Endothelial cell of umbilical vein (primary cell): ENCODE measurements at regions not wholly inside any gene's neighbourhood (a gene's known extent, or its start where the extent isn't known, plus 50 kb on each side); places are given as distances from the start of the nearest gene placed in this dataset.

Experiments
- BruUV-seq: library from RNA; stranded (reverse); fragments of 400-500 nt; replicated peaks from 2 replicates; lab custom pipeline; 2021; lab: Mats Ljungman, UMichigan
- CTCF ChIA-PET: fragments of 300-600, 350-600 bp; sonication (Branson Sonifier 250); formaldehyde crosslinking; loops from one replicate; lab custom pipeline; 2021; ENCODE audit warnings: antibody characterized with exemption, inconsistent platforms; lab: Charles Lee
- POLR2A ChIA-PET: fragments of 300-600, 350-600 bp; sonication (Branson Sonifier 250); formaldehyde crosslinking; loops from one replicate; lab custom pipeline; 2021; ENCODE audit warnings: antibody characterized with exemption, inconsistent platforms; lab: Charles Lee
- DNase-seq: peaks from one replicate; pipeline ENCODE4 v3.0.0-alpha.2; 2011; ENCODE audit warnings: low read depth, low spot score
- FAIRE-seq: peaks from 2 replicates; lab custom pipeline; 2011; peaks lifted over from hg19 to GRCh38; lab: Jason Lieb, UNC
- H2AFZ ChIP-seq: 2 replicates; pipeline ENCODE4 v1.6.0; 2012; ENCODE audit warnings: low read depth, low read length, control low read depth, inconsistent platforms
- H3K27ac ChIP-seq: 2 replicates; pipeline ENCODE4 v1.5.1; 2011; ENCODE audit warnings: low read depth, mild to moderate bottlenecking, control low read depth, low read length, moderate library complexity; ENCODE audit not compliant: insufficient read depth
- H3K27me3 ChIP-seq, 2 experiments: 2 replicates each; pipeline versions ENCODE4 v1.6.0 to v1.6.1; 2011; ENCODE audit warnings: low read length in 2 of 2, mixed read lengths in 1 of 2; ENCODE audit not compliant: control insufficient read depth in 2 of 2, insufficient read depth in 2 of 2
- H3K36me3 ChIP-seq, 2 experiments: 2 replicates in 1 of 2; 3 replicates in 1 of 2; pipeline ENCODE4 v1.5.1; 2011; ENCODE audit warnings: low read length in 2 of 2, mild to moderate bottlenecking in 1 of 2, moderate library complexity in 1 of 2; ENCODE audit not compliant: control insufficient read depth in 2 of 2, insufficient read depth in 2 of 2; ENCODE audit errors: extremely low read depth in 1 of 2
- H3K4me1 ChIP-seq: 3 replicates; pipeline ENCODE4 v1.5.1; 2011; ENCODE audit warnings: mild to moderate bottlenecking, low read length; ENCODE audit not compliant: control insufficient read depth, insufficient read depth; ENCODE audit errors: extremely low read depth
- H3K4me2 ChIP-seq: 2 replicates; pipeline ENCODE4 v1.6.1; 2011; ENCODE audit warnings: low read length, control low read depth, mixed read lengths; ENCODE audit not compliant: insufficient read depth
- H3K4me3 ChIP-seq, 3 experiments: fragments of 200-600 bp in 1 of 3; sonication (generic), shearing (Covaris generic) in 1 of 3; replicated peaks in 1 of 3; 2 replicates each; pipeline ENCODE4 v1.5.1; 2011 to 2016; ENCODE audit warnings: control low read depth in 3 of 3, low read length in 3 of 3, mild to moderate bottlenecking in 2 of 3, inconsistent platforms in 1 of 3, low read depth in 1 of 3, moderate library complexity in 1 of 3; ENCODE audit not compliant: insufficient read depth in 1 of 3
- H3K79me2 ChIP-seq: 2 replicates; pipeline ENCODE4 v1.6.0; 2012; ENCODE audit warnings: low read length, inconsistent platforms; ENCODE audit not compliant: control insufficient read depth, insufficient read depth
- H3K9ac ChIP-seq: replicated peaks from 2 replicates; pipeline ENCODE3; 2011; ENCODE audit warnings: low read length, control low read depth; ENCODE audit not compliant: insufficient read depth; ENCODE audit errors: extremely low read depth
- H3K9me1 ChIP-seq: replicated peaks from 3 replicates; pipeline ENCODE4 v1.6.0; 2011; ENCODE audit warnings: mild to moderate bottlenecking, low read length; ENCODE audit not compliant: control insufficient read depth, insufficient read depth; ENCODE audit errors: extremely low read depth
- H3K9me3 ChIP-seq: replicated peaks from 2 replicates; pipeline ENCODE4 v1.5.1; 2012; ENCODE audit warnings: low read length, inconsistent platforms; ENCODE audit not compliant: control insufficient read depth, insufficient read depth
- H4K20me1 ChIP-seq: replicated peaks from 2 replicates; pipeline ENCODE3; 2011; ENCODE audit warnings: mild to moderate bottlenecking, low read length; ENCODE audit not compliant: control insufficient read depth, insufficient read depth; ENCODE audit errors: extremely low read depth
- CTCF ChIP-seq, 2 donors: IDR thresholded peaks; 1 replicate in 1 of 2; 2 replicates in 1 of 2; pipeline ENCODE4 v1.5.1; 2011; ENCODE audit warnings: low read length in 2 of 2, mild to moderate bottlenecking in 2 of 2, moderate library complexity in 2 of 2, control low read depth in 1 of 2, inconsistent platforms in 1 of 2, low read depth in 1 of 2; ENCODE audit not compliant: insufficient read depth in 1 of 2; ENCODE audit errors: extremely low read depth in 1 of 2
- EZH2 ChIP-seq: IDR thresholded peaks from 2 replicates; pipeline ENCODE4 v1.6.1; 2012; ENCODE audit warnings: borderline replicate concordance, low read depth, mild to moderate bottlenecking, moderate library complexity, low read length, inconsistent platforms; ENCODE audit not compliant: severe bottlenecking
- FOS ChIP-seq: IDR thresholded peaks from 2 replicates; pipeline ENCODE4 v1.6.1; 2011; ENCODE audit warnings: mild to moderate bottlenecking, low read length, moderate library complexity, borderline replicate concordance; ENCODE audit not compliant: insufficient read depth
- GATA2 ChIP-seq: IDR thresholded peaks from 2 replicates; pipeline ENCODE4 v1.7.0; 2011; ENCODE audit warnings: low read depth, mild to moderate bottlenecking, moderate library complexity, mixed read lengths, low read length; ENCODE audit not compliant: insufficient read length, insufficient read depth
- JUN ChIP-seq: IDR thresholded peaks from 2 replicates; pipeline ENCODE4 v1.6.1; 2011; ENCODE audit warnings: borderline replicate concordance, low read depth; ENCODE audit not compliant: insufficient read length, insufficient read depth
- MAX ChIP-seq: IDR thresholded peaks from 2 replicates; pipeline ENCODE4 v1.6.1; 2011; ENCODE audit not compliant: insufficient read depth, insufficient read length
- MYC ChIP-seq: IDR thresholded peaks from one replicate; pipeline ENCODE4 v1.6.1; 2011; ENCODE audit warnings: mild to moderate bottlenecking, low read depth, low read length
- POLR2A ChIP-seq: IDR thresholded peaks from 2 replicates; pipeline ENCODE4 v1.6.1; 2012; ENCODE audit warnings: low read depth, mild to moderate bottlenecking, control low read depth, low read length
- POLR2AphosphoS5 ChIP-seq: IDR thresholded peaks from 2 replicates; pipeline ENCODE4 v1.6.1; 2012; ENCODE audit warnings: low read depth, mild to moderate bottlenecking, control low read depth, low read length, moderate library complexity; ENCODE audit not compliant: insufficient read depth
- dilution Hi-C: fragments of 300-500 bp; cut with MboI; formaldehyde crosslinking; loops from one replicate; pipeline ENCODE4 v1.15.0; 2019; ENCODE audit warnings: low sequenced_read_pairs; ENCODE audit not compliant: extremely low pct_ligation_motif_present
- intact Hi-C: fragments of 100-400 bp; cut with micrococcal nuclease; formaldehyde crosslinking; loops from one replicate; pipeline ENCODE4 v1.10.0; 2022

- ChIA-PET CTCF (no interaction called here), POLR2A (no interaction called here)
- FAIRE-seq (no peak), DNase-seq (no peak)
- Histone ChIP-seq H3K9ac (no peak overlapping the region), H3K9me3 (no peaks in the 10 kb centered on the region), H3K79me2 (no peaks in the 10 kb centered on the region), H3K4me3 (no peak overlapping the region), H3K27me3 (no peaks in the 10 kb centered on the region), H3K4me1 (no peaks in the 10 kb centered on the region), H3K27ac (no peak overlapping the region), H3K9me1 (no peaks in the 10 kb centered on the region), H2AFZ (no peak overlapping the region), H3K36me3 (no peaks in the 10 kb centered on the region), H4K20me1 (no peaks in the 10 kb centered on the region), H3K4me2 (no peak overlapping the region)
- TF ChIP-seq MYC = no peak
- no peak for TF ChIP-seq POLR2A
- intact Hi-C loops = no loop called here
- no TSS peak for BruUV-seq
- dilution Hi-C loops = no loop called here
Observed at GRCh38 chr7:46996972-46997371, 584.9 kb downstream of the TNS3 start.

GRCh38 chr7:46993396-46993795, 588.5 kb downstream of the TNS3 start:
- Histone ChIP-seq H3K4me2 (no peak overlapping the region), H4K20me1 (no peaks in the 10 kb centered on the region), H3K36me3 (no peaks in the 10 kb centered on the region), H3K4me1 (no peaks in the 10 kb centered on the region), H3K27ac (no peak overlapping the region), H3K9me1 (no peaks in the 10 kb centered on the region), H3K9ac (no peak overlapping the region), H3K27me3 (peaks cover 0 to 2% of the 10 kb centered on the region in 2 experiments), H3K79me2 (no peaks in the 10 kb centered on the region), H3K9me3 (no peaks in the 10 kb centered on the region), H3K4me3 (no peak overlapping the region), H2AFZ (no peak overlapping the region)
- FAIRE-seq (no peak), DNase-seq (no peak)
- ChIA-PET POLR2A (no interaction called here), CTCF (interaction anchor here (1.0 kb wide), 1 partner anchor 9 kb away, joined by 3 read pairs; no protein-coding TSS in a partner anchor)
- TF ChIP-seq EZH2 = no peak
- no peak for TF ChIP-seq MAX
- TF ChIP-seq MYC = no peak
- TF ChIP-seq CTCF (IDR thresholded peaks at IDR 0.05; ENCODE audit: extremely low read depth in 1 of 2, insufficient read depth in 1 of 2, low read depth in 1 of 2, low read length in 2 of 2) = no peak
- TF ChIP-seq POLR2AphosphoS5 = no peak
- no peak for TF ChIP-seq JUN
- no peak for TF ChIP-seq FOS
- no peak for TF ChIP-seq POLR2A
- no peak for TF ChIP-seq GATA2
- dilution Hi-C loops (no loop called here), intact Hi-C loops (no loop called here)
- no TSS peak for BruUV-seq
